ENCODE measurements at regions not wholly inside any gene's neighbourhood (a gene's known extent, or its start where the extent isn't known, plus 50 kb on each side); places are given as distances from the start of the nearest gene placed in this dataset.

DNA sequence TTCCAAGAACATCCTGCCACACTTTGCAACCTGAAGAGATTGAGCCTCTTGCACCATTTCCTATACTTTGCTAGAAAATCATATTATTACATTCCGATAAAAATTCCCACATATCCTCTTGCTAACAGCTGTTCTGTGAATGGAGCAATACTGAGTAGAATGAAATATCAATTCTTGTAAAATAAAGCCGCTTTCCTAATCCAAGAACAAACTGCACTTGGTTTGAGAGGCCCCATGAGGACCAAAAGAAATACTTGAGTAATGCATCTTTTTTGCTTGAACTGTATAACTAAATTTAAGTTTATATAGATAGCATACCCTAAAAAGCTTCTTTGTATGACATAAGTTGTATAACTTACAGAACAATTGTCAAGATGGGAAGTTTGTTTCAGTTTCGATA lies 632.4 kb upstream of the SLC8A1 start:
- TF ChIP-seq, protein P1, sequence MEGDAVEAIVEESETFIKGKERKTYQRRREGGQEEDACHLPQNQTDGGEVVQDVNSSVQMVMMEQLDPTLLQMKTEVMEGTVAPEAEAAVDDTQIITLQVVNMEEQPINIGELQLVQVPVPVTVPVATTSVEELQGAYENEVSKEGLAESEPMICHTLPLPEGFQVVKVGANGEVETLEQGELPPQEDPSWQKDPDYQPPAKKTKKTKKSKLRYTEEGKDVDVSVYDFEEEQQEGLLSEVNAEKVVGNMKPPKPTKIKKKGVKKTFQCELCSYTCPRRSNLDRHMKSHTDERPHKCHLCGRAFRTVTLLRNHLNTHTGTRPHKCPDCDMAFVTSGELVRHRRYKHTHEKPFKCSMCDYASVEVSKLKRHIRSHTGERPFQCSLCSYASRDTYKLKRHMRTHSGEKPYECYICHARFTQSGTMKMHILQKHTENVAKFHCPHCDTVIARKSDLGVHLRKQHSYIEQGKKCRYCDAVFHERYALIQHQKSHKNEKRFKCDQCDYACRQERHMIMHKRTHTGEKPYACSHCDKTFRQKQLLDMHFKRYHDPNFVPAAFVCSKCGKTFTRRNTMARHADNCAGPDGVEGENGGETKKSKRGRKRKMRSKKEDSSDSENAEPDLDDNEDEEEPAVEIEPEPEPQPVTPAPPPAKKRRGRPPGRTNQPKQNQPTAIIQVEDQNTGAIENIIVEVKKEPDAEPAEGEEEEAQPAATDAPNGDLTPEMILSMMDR (IDR thresholded peaks at IDR 0.05), result no peak
- no peak for TF ChIP-seq POLR2A (IDR thresholded peaks at IDR 0.05)

Measured in thyroid gland (tissue), 4 donors.